UCSD-AML1 (cell line): ENCODE measurements at regions not wholly inside any gene's neighbourhood (a gene's known extent, or its start where the extent isn't known, plus 50 kb on each side); places are given as distances from the start of the nearest gene placed in this dataset.

Source experiments
- DNase-seq: peaks from one replicate; lab custom pipeline; 2025; ENCODE audit not compliant: unreplicated experiment; lab: John Stamatoyannopoulos, UW

DNA sequence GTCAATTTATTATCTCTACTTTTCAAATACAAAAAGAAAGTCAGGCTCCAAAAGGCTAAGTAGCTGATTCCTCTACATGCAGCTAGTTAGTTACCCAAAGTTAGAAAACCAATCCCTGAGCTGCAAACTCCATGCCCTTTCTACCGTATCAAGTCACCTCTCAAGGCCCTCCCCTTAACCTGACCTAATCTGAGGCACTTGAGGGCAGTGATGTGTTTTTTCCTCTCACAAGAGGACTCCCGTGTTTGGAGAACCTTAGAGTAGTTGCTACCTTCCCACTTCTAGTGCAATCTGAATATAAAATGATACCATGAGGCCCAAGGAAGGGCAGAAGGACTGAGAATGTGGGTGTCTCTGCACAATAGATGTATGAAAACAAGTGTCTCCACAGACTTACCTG is 907.9 kb upstream of the CELF4 start:
- no peak for DNase-seq

DNA sequence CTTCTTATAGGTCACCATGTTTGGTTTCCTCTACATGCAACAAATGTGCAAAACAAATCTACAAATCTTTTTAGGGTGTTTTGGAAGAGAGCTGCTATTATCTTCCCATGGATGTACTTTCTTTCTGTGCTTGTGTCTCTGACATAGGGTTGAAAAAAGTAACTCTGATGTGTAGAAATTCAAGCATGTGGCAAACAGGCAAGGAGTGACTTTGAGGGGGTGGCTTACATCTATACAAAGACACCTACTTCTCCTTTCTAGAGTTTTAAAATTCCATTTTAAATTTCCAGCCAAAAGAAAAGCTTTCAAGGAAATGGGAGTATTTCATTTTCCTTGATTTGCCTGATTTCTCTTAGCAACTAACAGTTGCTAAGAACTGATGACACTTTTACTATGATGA is 904.8 kb upstream of the CELF4 start:
- DNase-seq: no peak

DNA sequence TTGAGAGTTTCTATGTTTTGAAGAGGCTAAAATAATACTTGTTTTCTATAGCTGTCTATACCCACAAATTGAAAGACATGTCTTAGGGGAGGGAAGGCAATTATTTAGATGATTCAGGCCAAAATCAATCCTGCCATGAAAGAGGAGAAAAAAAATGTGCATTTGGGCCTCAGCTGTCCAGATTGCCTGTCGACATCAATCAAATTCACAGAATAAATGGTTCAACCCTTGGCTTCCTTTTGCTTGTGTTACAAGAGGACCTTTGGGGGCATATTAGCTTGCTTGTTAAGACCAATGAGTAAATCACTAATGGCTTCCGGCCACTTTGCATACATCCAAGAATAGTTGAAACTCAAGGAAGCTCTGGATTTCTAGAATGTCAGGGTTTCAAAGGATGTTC is 900.8 kb upstream of the CELF4 start:
- no peak for DNase-seq

DNA sequence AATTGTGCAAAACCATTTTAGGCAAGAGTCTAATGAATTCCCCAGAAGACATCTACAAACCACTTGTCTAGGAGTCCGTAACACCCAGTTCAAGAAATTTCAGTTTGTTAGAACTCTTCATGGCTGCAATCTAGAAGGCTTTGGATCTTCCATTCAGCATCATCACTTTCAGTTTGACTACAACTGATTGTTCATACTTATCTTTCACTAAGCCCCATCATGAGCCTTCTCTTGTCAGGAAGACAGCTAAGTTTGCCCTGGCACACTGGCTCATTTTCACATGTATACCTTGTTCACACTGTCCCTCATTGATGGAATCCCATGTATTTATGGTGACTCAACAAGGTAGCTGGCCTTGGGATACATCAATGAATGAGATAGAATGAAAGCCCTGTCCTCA is 898.4 kb upstream of the CELF4 start:
- DNase-seq: no peak

DNA sequence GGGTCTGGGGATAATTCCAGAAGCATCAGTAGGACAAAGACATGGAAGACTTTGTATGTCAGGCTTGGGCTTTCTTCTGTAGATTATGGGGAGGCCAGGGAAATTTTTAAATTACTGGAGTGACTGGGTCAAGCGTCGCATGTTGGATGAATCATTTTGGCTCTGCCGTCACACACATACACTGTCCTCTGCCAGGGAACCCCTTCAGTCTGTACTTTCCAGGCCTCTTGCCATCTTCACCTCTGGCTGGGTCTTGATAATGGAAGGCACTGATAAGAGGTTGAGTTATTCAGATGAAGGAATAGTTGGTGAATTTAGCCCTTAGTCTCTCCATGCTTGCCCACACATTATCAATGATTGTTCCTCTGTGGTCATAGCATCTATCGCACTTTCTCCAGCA is 895.1 kb upstream of the CELF4 start:
- no peak for DNase-seq

DNA sequence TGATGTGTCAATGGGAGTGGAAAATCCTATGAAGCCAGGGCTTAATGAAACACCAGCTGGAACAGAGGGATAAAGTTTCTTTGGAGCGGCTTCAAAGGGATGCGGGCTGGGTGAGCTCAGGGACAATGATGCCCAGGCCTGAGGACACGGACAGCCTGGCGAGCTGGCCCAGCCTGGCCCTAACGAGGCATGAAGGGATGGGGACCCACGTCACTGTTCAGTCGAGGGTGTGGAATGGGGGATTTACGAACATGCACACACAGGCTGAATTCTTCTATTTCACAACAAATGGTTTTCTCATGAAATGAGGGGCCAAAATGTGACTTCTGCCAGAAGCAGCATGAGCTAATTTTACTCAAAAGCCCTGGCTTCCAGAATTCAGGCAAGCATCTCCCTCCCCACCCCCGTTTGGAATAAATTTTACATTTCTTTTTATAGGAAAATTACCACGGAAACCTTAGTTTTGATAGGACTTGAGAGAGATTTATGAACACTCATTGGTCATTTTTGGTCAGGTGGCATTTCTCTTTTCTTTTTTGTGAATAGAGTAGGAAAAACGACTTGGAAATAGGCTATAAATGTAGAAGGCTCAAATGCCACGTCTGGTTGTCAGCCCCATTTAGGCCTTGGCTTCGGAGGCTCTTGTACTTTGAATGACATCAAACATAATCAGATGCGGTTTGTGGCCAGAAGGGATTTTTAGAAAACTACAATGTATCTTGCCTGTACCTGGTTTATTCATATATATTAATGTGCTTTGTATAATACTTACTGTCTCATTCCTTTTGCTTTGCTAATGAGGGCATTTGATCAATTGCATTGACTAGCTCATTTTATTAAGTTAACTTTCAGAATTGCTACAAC is 893.8 kb upstream of the CELF4 start:
- no peak for DNase-seq

DNA sequence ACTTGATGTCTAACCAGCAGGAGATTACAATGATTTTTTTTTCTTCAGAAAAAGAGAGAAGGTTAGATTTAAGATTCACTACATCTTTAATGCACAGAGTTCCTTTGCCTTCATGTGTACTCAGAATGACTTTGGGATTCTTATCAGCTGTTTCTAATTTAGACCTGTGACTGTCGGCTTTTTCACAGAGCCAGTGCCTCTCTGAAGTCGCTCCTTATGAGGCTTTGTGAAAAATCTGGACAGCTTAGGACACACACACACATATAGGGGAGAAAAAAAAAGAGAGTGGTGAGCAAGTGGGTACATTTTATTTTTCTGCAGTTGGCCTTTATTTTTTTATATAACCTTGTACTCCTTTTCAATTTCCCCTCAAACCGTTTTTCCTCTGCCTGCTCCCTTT is 893.1 kb upstream of the CELF4 start:
- no peak for DNase-seq

DNA sequence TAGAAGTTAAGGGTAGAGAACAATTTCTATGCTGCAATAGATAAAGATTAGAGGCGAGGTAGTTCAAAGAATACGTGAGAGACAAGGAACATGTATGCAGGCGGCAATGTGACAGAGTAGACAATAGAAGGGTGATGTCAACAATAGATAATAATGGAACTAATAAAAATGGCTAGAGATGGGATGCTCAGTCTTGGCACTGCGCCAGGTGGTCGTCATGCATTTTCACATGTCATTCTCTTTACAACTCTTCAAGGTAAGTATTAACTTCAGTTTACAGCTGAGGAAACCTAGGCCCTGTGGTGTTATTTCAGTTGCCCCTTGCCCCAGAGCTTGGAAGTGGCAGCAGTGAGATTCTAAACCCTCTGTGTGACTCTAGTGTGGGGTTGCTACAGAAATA is 890.7 kb upstream of the CELF4 start:
- no peak for DNase-seq

DNA sequence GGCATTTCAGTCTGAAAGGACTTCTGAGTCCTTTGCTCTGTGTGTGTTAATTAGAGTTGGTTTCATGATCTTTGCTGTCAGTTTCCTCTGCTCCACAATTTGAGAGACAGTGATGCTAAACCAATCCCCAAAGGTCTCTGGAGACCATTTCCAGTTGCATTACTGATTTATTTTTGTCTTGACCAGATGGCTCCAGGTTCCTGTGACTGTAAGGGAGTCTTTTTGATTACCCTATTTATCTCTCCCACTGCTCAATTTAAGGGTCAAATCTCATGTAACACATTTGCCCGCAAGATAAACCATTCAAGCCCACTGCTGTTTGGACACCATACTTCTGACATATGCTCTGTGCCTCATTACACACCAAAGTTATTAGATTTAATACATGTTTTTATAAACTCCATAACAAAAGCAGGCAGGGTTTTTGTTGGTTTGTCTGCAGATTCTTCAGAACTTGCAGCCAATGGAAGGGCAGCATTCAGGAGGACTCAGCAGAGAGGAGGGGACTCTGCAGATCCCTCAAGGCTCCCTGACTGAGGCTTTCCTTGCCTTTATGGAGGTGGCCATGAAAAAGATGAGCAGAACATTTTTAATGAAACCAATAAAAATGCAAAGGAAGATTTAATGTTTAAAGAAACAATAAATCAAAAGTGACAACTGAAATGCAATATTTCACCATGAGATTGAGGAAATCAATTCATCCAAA is 889.3 kb upstream of the CELF4 start:
- no peak for DNase-seq

DNA sequence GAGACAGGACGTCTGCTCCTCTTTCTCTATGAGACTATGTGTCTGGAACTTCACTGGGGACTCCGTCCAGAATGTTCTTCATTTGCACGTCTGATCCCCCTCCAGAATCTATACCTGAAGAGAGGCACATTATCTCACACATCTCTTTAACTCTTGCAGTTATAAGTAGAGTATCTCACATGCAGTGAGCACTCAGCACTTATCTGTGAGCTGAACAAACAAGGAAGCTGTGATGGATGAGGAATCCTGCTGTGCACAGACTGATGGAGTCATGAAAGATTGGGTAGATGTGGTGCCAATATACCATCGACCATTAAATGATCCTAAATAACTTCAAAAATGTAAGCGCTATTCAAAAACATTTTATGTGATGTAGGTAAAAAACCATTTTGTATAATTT is 888.3 kb upstream of the CELF4 start:
- no peak for DNase-seq

DNA sequence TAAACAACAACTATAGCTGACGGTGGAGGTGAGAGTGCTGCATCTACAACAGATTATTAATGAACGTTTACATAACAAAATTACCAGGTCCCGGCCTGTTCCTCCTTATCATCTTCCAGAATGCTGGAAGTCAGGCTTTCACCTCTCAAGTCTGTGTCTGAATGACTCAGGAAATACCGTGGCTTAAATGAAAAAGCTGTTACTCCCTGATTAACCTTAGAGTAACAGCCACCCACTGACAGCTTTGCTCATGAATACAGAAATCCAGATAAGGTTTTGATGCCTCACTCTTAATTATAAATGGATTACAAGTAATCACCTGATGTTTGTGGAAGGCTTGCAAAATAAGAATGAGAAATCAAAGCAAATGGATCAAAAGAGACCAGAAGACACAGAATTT is 885.3 kb upstream of the CELF4 start:
- no peak for DNase-seq

DNA sequence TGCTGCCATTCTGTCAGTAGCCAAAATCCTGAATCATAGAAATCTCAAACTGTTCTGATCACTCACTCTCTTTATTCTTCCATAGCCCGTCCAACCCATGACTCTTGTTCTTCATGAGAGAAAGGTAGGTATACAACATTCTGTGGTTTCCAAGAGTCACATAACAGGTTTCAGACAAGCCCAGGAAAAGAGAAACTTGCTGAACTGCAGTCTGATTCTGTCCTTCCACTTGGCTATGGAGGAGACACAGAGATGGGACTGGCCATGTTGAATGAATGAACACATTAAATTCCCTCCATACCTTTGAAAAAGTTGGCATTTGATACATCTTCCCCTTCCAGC is 880.2 kb upstream of the CELF4 start:
- DNase-seq: no peak

DNA sequence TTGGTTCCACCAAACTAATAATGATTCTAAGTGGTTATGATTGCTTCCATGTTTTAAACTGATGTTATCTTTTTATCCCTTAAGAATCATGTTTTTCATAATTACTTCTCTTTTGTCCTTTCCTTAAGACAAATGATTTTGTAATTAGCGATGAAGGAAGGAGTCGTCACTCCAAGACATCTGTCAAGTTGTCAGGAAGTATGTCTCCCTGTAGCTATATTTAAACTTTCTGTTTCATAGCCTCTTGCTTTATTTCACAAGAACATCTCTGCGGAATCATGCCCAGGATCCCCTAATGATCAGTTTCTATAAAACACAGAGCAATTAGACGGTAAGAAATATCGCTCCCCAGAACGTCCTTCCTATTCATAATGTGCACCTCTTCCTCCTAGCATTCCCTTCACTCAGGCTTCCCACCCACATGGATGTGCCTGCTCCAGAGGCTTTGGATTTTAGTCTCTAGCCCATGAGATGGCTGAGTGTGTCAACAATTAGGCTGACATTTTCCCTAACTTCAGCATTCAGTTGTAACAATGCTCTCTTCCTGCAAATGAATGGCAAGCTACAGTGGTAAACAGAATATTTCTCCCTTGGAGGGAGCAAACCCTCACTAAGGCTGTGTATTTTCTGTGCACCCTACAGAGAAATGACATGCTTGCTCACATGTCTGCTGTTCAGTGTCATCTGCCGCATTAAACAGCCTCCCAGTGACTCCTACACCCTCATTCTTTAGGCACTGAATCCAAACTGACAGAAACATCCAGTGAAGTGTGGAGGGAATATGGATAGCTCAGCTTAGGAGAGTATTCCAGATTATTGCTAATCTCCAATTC is 879.6 kb upstream of the CELF4 start:
- DNase-seq: peak; percentile 13

DNA sequence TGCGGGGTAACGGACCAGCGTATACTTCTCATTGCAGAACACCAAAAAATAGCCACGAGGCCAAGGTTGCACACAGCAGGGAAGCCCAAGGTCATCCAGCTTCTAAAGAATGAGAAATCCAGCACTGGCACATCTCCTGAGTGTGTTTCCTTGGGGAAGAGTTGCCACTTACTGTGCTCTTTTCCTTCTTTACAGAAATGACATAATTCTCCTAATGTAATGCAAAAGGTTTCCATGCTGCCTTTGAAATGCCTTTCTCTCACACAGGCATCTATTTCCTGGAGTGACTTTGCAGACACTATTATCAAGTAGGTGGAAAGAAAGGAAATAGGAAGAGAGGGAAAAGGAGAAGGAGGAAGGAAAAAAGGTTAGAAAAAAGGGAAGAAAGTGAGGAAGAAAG is 862.1 kb upstream of the CELF4 start:
- DNase-seq: no peak

DNA sequence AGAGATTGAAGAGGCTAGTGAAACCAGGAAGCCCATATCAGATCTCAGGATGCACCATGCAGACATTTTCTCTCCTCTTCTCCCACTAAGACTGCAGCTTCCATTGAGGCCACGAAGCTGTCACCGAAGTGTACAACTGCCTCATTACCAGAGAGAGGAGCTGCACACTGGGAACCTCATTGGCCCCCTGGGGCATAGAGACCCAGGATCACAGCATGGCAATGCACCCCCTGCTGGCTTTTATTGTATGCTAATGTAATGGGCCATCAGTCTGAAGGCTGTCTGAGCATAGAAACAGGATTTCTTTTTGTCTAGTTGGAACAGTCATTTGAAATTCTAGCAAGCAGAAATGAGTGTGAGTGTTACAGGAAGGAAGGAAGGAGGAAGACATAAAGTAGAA is 861.6 kb upstream of the CELF4 start:
- DNase-seq: peak; percentile 19

DNA sequence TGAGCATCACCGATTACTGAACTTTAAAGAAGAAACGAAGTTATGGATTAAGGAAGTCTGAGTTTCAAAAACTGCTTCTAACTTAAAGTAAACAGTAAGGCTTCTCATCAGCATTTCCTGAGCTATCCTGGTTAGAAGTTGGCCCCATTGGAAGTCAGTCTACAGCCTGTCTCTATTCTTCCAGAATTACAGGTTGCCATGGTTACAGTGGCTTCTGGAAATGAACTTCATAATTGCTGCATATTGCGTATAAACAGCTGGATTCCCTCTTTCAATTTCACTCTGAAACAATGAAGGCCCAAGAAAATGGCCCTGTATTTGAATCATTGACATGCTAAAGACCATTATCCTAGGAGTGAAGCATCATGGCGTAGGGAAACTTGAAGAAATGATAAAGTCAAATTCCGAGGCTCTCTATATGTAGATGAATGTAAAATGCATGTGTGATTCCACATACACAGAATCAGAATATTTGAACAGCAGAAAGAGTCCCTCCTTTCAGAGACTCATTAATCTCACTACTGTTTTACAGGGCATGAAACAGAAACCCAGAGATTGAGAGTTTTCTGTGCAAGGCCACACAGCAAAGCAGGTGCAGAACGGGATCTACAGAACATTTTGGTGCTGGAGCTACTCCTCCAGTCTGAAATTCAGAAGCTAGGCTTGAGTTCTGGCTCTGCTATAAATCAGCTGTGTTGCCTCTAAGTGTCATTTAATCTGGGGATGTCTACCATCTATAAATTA is 856.4 kb upstream of the CELF4 start:
- DNase-seq: no peak

DNA sequence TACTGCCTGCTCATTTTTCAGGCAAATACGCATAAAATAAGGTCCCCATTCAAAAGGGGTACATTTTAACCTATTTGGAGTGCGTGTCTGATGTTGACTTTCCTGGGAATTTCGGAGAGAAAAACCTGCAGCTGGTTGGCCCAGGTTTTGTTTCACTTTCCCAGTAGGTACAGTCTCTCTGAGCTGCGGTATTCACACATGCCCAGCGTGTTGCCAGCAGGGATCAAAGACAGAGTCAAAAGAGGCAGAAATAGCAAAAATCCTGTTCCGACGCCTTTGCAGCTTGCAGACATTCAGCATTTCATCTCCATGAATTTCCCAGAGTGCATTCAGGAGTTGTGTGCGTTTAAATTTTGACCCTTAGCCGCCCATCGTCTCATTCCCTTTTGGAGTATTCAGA is 855.4 kb upstream of the CELF4 start:
- DNase-seq: no peak

DNA sequence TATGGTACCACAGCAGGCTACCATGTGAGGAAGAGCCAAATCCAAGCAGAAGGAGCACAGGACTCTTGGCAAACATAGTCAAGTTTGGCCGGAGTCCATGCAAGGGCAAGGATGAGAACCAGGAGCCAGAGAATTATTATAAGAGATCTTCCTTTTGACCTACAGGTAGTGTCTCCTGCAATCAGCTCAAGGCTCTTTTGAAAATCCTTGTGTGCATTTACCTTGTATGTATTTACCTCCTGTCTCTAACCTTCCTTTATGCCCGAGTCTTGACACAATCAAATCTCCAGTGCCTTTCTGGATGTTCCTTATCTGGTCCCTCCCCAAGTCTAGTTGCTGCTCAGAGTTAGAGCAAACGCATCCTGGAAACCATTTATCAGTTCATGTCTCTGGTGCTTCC is 855.0 kb upstream of the CELF4 start:
- no peak for DNase-seq

DNA sequence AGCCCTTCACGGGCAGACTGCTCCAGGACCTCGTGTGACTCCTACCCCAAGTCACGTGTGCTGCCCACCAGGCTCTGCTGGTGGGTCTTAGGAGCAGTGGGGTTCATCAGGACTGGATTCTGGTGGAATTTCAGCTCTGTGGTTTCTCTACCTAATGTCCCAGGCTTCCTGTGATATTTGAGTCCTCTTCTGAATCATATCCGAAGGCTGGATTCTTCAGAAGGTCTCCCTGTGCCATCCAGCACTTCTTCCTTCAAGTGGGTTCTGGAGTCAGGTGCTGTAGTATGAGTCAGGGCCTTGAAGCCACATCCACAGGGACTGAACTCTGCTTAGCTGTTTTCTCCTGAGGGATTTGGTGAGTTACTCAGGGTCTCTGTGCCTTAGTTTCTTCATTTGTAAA is 850.2 kb upstream of the CELF4 start:
- no peak for DNase-seq

DNA sequence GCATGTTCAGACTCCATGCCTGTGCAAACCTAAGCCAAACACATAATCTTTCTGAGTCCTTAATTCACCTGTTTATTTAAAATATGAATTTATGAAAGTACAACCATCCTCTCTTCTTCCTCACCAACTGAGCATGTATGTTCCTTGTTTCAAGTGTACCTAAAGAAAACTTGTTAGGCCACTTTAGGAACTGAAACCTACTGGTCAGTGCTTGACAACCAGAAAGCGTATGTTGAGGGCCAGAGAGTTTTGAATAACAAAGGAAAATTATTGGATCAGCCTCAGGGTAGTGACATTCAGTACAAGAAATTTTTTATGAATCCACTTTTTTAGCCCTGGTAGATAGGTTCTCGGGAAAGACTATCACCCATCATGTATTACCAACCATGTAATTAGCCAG is 847.6 kb upstream of the CELF4 start:
- DNase-seq: no peak

DNA sequence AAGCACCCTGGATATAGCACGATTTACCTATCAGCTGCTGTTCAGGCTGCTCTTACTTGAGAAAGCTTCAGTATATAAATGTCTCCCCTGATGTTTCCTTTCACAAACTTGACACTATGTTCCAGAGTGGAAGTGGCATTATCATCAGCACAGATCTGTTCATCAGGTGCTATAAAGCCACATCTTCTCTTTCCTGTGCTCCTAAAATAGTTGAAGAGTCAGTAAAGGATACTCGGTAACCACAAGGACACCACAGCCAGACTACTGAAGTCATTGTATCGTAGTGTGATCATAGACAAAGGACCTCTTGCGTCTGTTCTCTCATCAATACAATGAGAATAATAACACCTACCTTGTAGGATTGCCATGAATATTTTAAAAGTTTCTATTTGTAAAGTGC is 841.0 kb upstream of the CELF4 start:
- DNase-seq: no peak
